Memory B cell (primary cell): ENCODE measurements at regions not wholly inside any gene's neighbourhood (a gene's known extent, or its start where the extent isn't known, plus 50 kb on each side); places are given as distances from the start of the nearest gene placed in this dataset.

Experiments used
- ATAC-seq: fragments of 150-1000 bp; cut with Tn5 transposase; 2 replicates; pipeline ENCODE4 v1.10.0; 2021; ENCODE audit warnings: low read depth, mild to moderate bottlenecking, moderate library complexity
- DNase-seq, 2 donors: peaks; one replicate each; pipeline ENCODE4 v3.0.0; 2022; ENCODE audit warnings: low spot score in 2 of 2
- H3K27ac Mint-ChIP-seq: one replicate; pipeline ENCODE4 v1.8.0; 2022; ENCODE audit warnings: mild to moderate bottlenecking, moderate library complexity, mixed read lengths
- H3K27me3 Mint-ChIP-seq: one replicate; pipeline ENCODE4 v1.8.0; 2022; ENCODE audit warnings: mixed read lengths
- H3K36me3 Mint-ChIP-seq: one replicate; pipeline ENCODE4 v1.8.0; 2022; ENCODE audit warnings: mild to moderate bottlenecking, mixed read lengths
- H3K4me1 Mint-ChIP-seq: one replicate; pipeline ENCODE4 v1.8.0; 2022; ENCODE audit warnings: mixed read lengths
- H3K4me3 Mint-ChIP-seq: one replicate; pipeline ENCODE4 v1.8.0; 2022; ENCODE audit warnings: mild to moderate bottlenecking, moderate library complexity, mixed read lengths
- H3K9me3 Mint-ChIP-seq: one replicate; pipeline ENCODE4 v1.8.0; 2022; ENCODE audit warnings: mixed read lengths

DNA sequence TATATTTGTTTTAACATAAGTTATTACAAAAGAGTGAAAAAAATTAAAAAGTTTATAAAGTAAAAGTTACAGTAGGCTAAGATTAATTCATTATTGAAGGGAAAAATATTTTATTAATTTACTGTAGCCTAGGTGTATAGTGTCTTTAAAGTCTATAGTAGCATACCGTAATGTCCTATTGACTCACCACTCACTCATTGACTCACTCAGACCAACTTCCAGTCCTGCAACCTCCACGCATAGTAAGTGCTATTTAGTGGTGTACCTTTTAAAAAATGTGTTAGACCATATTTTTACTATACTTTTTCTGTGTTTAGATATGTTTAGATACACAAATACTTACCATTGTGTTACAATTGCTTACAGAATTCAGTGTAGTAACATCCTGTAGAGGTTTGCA, 841.1 kb downstream of the CENPC start:
- Mint-ChIP-seq H3K36me3 (no peaks in the 10 kb centered on the region), H3K4me1 (no peaks in the 10 kb centered on the region), H3K9me3 (peaks cover 2% of the 10 kb centered on the region), H3K4me3 (no peak overlapping the region), H3K27me3 (no peaks in the 10 kb centered on the region), H3K27ac (no peak overlapping the region)
- no peak for ATAC-seq
- no peak for DNase-seq

- no peak overlapping the region for H3K4me3 Mint-ChIP-seq
- peaks cover 4% of the 10 kb centered on the region for H3K9me3 Mint-ChIP-seq
- ATAC-seq, result no peak
- no peaks in the 10 kb centered on the region for H3K27me3 Mint-ChIP-seq
- no peak for DNase-seq
- no peaks in the 10 kb centered on the region for H3K4me1 Mint-ChIP-seq
- H3K27ac Mint-ChIP-seq, result no peak overlapping the region
- no peaks in the 10 kb centered on the region for H3K36me3 Mint-ChIP-seq
These were observed 850.6 kb downstream of the CENPC start for GRCh38 chr4:66694739-66695138.

- ATAC-seq, result no peak
- H3K36me3 Mint-ChIP-seq, result no peaks in the 10 kb centered on the region
These were observed 851.6 kb downstream of the CENPC start for GRCh38 chr4:66693694-66694093.

DNA sequence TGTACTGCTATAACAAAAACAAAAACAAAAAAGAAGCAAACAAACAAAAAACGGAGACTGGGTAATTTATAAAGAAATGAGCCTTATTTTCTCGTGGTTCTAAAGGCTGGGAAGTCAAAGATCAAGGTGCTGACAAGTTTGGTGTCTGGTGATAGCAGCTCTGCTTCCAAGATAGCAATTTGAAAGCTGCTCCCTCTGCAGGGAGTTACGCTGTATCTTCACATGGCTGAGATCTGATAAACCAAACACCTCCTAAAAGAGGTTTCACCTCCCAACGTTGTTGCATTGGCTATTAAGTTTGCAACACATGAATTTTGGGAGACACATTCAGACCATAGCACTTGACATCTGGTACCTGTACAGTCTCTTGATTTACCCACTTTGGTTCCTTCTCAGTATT, 854.2 kb downstream of the CENPC start:
- H3K36me3 Mint-ChIP-seq, result no peaks in the 10 kb centered on the region
- DNase-seq (no peak), ATAC-seq (no peak)
- no peaks in the 10 kb centered on the region for H3K27me3 Mint-ChIP-seq
- peaks cover 4% of the 10 kb centered on the region for H3K9me3 Mint-ChIP-seq
- H3K4me1 Mint-ChIP-seq, result no peaks in the 10 kb centered on the region
- H3K27ac Mint-ChIP-seq, result no peak overlapping the region
- no peak overlapping the region for H3K4me3 Mint-ChIP-seq

More at GRCh38 chr4:66693694-66694093, 851.6 kb downstream of the CENPC start:
- H3K9me3 Mint-ChIP-seq, result peaks cover 4% of the 10 kb centered on the region
- no peak overlapping the region for H3K27ac Mint-ChIP-seq
- no peak for DNase-seq
- no peak overlapping the region for H3K4me3 Mint-ChIP-seq
- H3K4me1 Mint-ChIP-seq, result no peaks in the 10 kb centered on the region
- no peaks in the 10 kb centered on the region for H3K27me3 Mint-ChIP-seq

- no peaks in the 10 kb centered on the region for H3K4me1 Mint-ChIP-seq
- no peaks in the 10 kb centered on the region for H3K27me3 Mint-ChIP-seq
- no peak overlapping the region for H3K4me3 Mint-ChIP-seq
- DNase-seq (no peak), ATAC-seq (no peak)
- H3K36me3 Mint-ChIP-seq, result no peaks in the 10 kb centered on the region
- H3K9me3 Mint-ChIP-seq, result peaks cover 1% of the 10 kb centered on the region
- H3K27ac Mint-ChIP-seq, result no peak overlapping the region
These were observed 856.6 kb downstream of the CENPC start for GRCh38 chr4:66688674-66689073.

DNA sequence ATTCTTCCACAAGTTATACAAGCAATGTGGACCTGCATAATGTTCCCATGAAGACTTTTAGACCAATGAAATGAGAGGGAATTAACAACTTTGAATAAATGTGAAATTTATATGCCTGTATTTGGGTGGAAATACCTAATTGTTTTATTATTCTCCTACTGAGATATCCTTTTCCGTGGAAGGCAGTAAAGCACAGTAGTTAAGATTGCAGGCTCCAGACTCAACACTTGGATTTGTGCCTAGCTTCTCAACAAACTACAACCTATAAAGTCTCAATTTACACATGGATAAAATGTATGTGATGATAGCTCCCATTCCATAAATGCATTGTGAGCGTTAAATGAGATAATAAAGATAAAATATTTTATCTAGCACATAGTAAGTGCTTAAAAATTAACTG, 857.8 kb downstream of the CENPC start:
- H3K27ac Mint-ChIP-seq, result no peak overlapping the region
- H3K4me3 Mint-ChIP-seq, result no peak overlapping the region

DNA sequence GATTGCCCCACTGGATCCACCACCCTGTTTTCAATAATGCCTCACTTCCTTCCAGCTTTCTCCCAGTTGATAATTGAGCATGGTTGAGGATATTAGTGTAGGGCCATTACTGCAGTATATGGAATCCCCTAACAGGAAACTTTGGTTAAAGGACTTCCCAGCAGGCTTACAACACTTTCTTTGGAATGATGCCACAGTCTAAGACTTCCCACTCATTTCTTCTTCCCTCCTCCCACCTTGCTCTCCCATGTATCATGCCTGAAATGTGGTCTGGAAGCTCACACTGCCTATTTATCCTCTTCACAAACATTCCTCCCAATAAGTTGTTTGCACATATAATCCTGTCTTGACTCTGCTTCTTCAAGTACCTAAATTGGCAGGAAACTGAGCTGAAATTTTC, 863.3 kb downstream of the CENPC start:
- Mint-ChIP-seq H3K4me3 (no peak overlapping the region), H3K27ac (no peak overlapping the region), H3K27me3 (no peaks in the 10 kb centered on the region), H3K9me3 (peaks cover 5% of the 10 kb centered on the region), H3K4me1 (no peaks in the 10 kb centered on the region), H3K36me3 (no peaks in the 10 kb centered on the region)
- DNase-seq (no peak), ATAC-seq (no peak)

More for the DNA sequence above, 857.8 kb downstream of the CENPC start:
- Mint-ChIP-seq H3K36me3 (no peaks in the 10 kb centered on the region), H3K9me3 (peaks cover 3% of the 10 kb centered on the region), H3K27me3 (no peaks in the 10 kb centered on the region), H3K4me1 (no peaks in the 10 kb centered on the region)
- DNase-seq (no peak), ATAC-seq (no peak)

- no peaks in the 10 kb centered on the region for H3K27me3 Mint-ChIP-seq
- no peaks in the 10 kb centered on the region for H3K9me3 Mint-ChIP-seq
- no peak overlapping the region for H3K4me3 Mint-ChIP-seq
- no peaks in the 10 kb centered on the region for H3K36me3 Mint-ChIP-seq
- no peak overlapping the region for H3K27ac Mint-ChIP-seq
- no peaks in the 10 kb centered on the region for H3K4me1 Mint-ChIP-seq
- no peak for ATAC-seq
- DNase-seq, result no peak
These were observed 878.1 kb downstream of the CENPC start for GRCh38 chr4:66667249-66667648.

GRCh38 chr4:66662620-66663019, 882.7 kb downstream of the CENPC start:
- Mint-ChIP-seq H3K4me3 (no peak overlapping the region), H3K27me3 (no peaks in the 10 kb centered on the region), H3K36me3 (no peaks in the 10 kb centered on the region), H3K4me1 (no peaks in the 10 kb centered on the region), H3K9me3 (no peaks in the 10 kb centered on the region), H3K27ac (no peak overlapping the region)
- DNase-seq (no peak), ATAC-seq (no peak)

DNA sequence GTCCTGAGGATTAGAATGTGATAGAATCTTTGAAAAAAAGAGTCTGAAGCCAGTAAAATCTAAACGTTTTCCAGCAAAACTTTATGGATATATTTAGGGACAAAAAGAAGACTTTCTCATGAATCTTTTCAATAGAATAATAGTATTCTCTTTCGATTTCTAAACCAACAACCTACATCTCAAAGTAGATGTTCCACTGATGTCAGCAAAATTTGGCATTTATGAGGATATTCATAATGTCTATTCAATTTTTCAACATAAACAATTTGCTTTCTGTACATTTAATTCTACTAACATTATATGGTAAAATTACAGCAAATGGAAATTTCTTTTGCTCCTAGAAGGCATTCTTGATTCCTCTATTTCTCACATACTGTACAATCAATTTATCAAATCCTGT, 886.5 kb downstream of the CENPC start:
- no peaks in the 10 kb centered on the region for H3K4me1 Mint-ChIP-seq
- no peaks in the 10 kb centered on the region for H3K9me3 Mint-ChIP-seq
- ATAC-seq (no peak), DNase-seq (no peak)
- no peak overlapping the region for H3K27ac Mint-ChIP-seq
- H3K36me3 Mint-ChIP-seq, result no peaks in the 10 kb centered on the region
- H3K4me3 Mint-ChIP-seq, result no peak overlapping the region
- no peaks in the 10 kb centered on the region for H3K27me3 Mint-ChIP-seq

GRCh38 chr4:66655505-66655904, 889.8 kb downstream of the CENPC start:
- H3K27me3 Mint-ChIP-seq, result no peaks in the 10 kb centered on the region

GRCh38 chr4:66653937-66654336, 891.4 kb downstream of the CENPC start:
- Mint-ChIP-seq H3K4me1 (no peaks in the 10 kb centered on the region), H3K4me3 (no peak overlapping the region), H3K9me3 (no peaks in the 10 kb centered on the region), H3K27ac (no peak overlapping the region), H3K36me3 (no peaks in the 10 kb centered on the region), H3K27me3 (no peaks in the 10 kb centered on the region)
- no peak for ATAC-seq
- DNase-seq, result no peak

More at GRCh38 chr4:66655505-66655904, 889.8 kb downstream of the CENPC start:
- no peak for DNase-seq
- Mint-ChIP-seq H3K27ac (no peak overlapping the region), H3K4me3 (no peak overlapping the region), H3K9me3 (no peaks in the 10 kb centered on the region), H3K4me1 (no peaks in the 10 kb centered on the region), H3K36me3 (no peaks in the 10 kb centered on the region)
- ATAC-seq, result no peak

- Mint-ChIP-seq H3K4me3 (no peak overlapping the region), H3K27me3 (no peaks in the 10 kb centered on the region), H3K4me1 (no peaks in the 10 kb centered on the region), H3K36me3 (no peaks in the 10 kb centered on the region), H3K9me3 (no peaks in the 10 kb centered on the region), H3K27ac (no peak overlapping the region)
- ATAC-seq (no peak), DNase-seq (no peak)
These were observed 896.1 kb downstream of the CENPC start for GRCh38 chr4:66649236-66649635.

GRCh38 chr4:66647926-66648325, 897.4 kb downstream of the CENPC start:
- ATAC-seq, result no peak
- Mint-ChIP-seq H3K27ac (no peak overlapping the region), H3K27me3 (no peaks in the 10 kb centered on the region), H3K36me3 (no peaks in the 10 kb centered on the region), H3K4me3 (no peak overlapping the region), H3K4me1 (no peaks in the 10 kb centered on the region), H3K9me3 (no peaks in the 10 kb centered on the region)
- no peak for DNase-seq

DNA sequence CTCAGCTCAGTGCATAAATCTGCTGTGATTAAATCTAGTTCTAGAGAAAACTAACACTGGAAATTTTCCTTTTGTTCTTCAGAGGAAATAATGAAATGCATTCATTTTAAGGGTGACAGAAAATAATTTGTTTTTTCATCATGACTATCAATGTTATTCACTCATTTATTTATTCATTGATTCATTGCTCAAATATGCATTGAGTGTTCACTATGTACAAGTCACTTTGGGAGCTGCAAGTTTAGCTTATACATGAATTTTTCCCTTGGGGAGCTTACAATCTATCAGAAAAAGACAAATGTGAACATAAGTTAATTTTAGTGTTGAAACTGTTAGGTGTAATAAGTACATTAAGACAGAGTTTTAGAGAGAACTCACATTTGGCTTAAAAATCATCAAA, 897.8 kb downstream of the CENPC start:
- no peaks in the 10 kb centered on the region for H3K27me3 Mint-ChIP-seq
- no peaks in the 10 kb centered on the region for H3K9me3 Mint-ChIP-seq
- no peaks in the 10 kb centered on the region for H3K36me3 Mint-ChIP-seq
- H3K4me1 Mint-ChIP-seq, result no peaks in the 10 kb centered on the region
- H3K4me3 Mint-ChIP-seq, result no peak overlapping the region
- no peak overlapping the region for H3K27ac Mint-ChIP-seq
- ATAC-seq, result no peak
- no peak for DNase-seq
